ENCODE measurements at regions not wholly inside any gene's neighbourhood (a gene's known extent, or its start where the extent isn't known, plus 50 kb on each side); places are given as distances from the start of the nearest gene placed in this dataset.

GRCh38 chr2:129719335-129719734 lies 260.1 kb upstream of the RAB6C start:
- Histone ChIP-seq H3K9me3 (ENCODE audit: control insufficient read depth in 2 of 2, insufficient read depth in 1 of 2, low read length in 1 of 2) (no peaks in the 10 kb centered on the region), H3K4me1 (ENCODE audit: control insufficient read depth in 2 of 2, insufficient read depth in 2 of 2, low read length in 2 of 2) (no peaks in the 10 kb centered on the region), H3K4me3 (ENCODE audit: low read length in 2 of 2) (no peak overlapping the region), H3K27me3 (ENCODE audit: control insufficient read depth in 2 of 2, insufficient read depth in 1 of 2, low read length in 1 of 2) (peaks cover 0 to 8% of the 10 kb centered on the region in 2 donors), H3K27ac (ENCODE audit: low read depth in 1 of 2, low read length in 1 of 2) (no peak overlapping the region), H3K36me3 (ENCODE audit: control insufficient read depth in 2 of 2, insufficient read depth in 2 of 2, low read length in 1 of 2) (no peaks in the 10 kb centered on the region)
- WGBS = 92% methylated on average over 3 of the region's 3 CpGs
- DNase-seq (ENCODE audit: low read depth in 6 of 9, low spot score in 9 of 9) = no peak

- no peaks in the 10 kb centered on the region for H3K9me3 ChIP-seq (ENCODE audit: control insufficient read depth in 2 of 2, insufficient read depth in 1 of 2, low read length in 1 of 2)
- H3K4me1 ChIP-seq (ENCODE audit: control insufficient read depth in 2 of 2, insufficient read depth in 2 of 2, low read length in 2 of 2) = no peaks in the 10 kb centered on the region
- H3K36me3 ChIP-seq (ENCODE audit: control insufficient read depth in 2 of 2, insufficient read depth in 2 of 2, low read length in 1 of 2) = no peaks in the 10 kb centered on the region
- DNase-seq (ENCODE audit: low read depth in 6 of 9, low spot score in 9 of 9) = no peak
- H3K4me3 ChIP-seq (ENCODE audit: low read length in 2 of 2) = no peak overlapping the region
- 97% methylated on average over 6 of the region's 6 CpGs for WGBS
- no peak overlapping the region for H3K27ac ChIP-seq (ENCODE audit: low read depth in 1 of 2, low read length in 1 of 2)
- peaks cover 0 to 8% of the 10 kb centered on the region in 2 donors for H3K27me3 ChIP-seq (ENCODE audit: control insufficient read depth in 2 of 2, insufficient read depth in 1 of 2, low read length in 1 of 2)
These were observed 259.1 kb upstream of the RAB6C start for GRCh38 chr2:129720360-129720759.

- no peaks in the 10 kb centered on the region for H3K36me3 ChIP-seq (ENCODE audit: control insufficient read depth in 2 of 2, insufficient read depth in 2 of 2, low read length in 1 of 2)
- no peaks in the 10 kb centered on the region for H3K9me3 ChIP-seq (ENCODE audit: control insufficient read depth in 2 of 2, insufficient read depth in 1 of 2, low read length in 1 of 2)
- H3K4me1 ChIP-seq (ENCODE audit: control insufficient read depth in 2 of 2, insufficient read depth in 2 of 2, low read length in 2 of 2) = no peaks in the 10 kb centered on the region
- no peak overlapping the region for H3K4me3 ChIP-seq (ENCODE audit: low read length in 2 of 2)
- H3K27ac ChIP-seq (ENCODE audit: low read depth in 1 of 2, low read length in 1 of 2) = no peak overlapping the region
- DNase-seq (ENCODE audit: low read depth in 6 of 9, low spot score in 9 of 9) = no peak
- 92% methylated on average over 6 of the region's 6 CpGs for WGBS
- peaks cover 0 to 8% of the 10 kb centered on the region in 2 donors for H3K27me3 ChIP-seq (ENCODE audit: control insufficient read depth in 2 of 2, insufficient read depth in 1 of 2, low read length in 1 of 2)
These were observed 258.7 kb upstream of the RAB6C start for GRCh38 chr2:129720761-129721160.

- Histone ChIP-seq H3K27ac (ENCODE audit: low read depth in 1 of 2, low read length in 1 of 2) (no peak overlapping the region), H3K9me3 (ENCODE audit: control insufficient read depth in 2 of 2, insufficient read depth in 1 of 2, low read length in 1 of 2) (no peaks in the 10 kb centered on the region), H3K27me3 (ENCODE audit: control insufficient read depth in 2 of 2, insufficient read depth in 1 of 2, low read length in 1 of 2) (peaks cover 0 to 8% of the 10 kb centered on the region in 2 donors), H3K4me3 (ENCODE audit: low read length in 2 of 2) (no peak overlapping the region), H3K36me3 (ENCODE audit: control insufficient read depth in 2 of 2, insufficient read depth in 2 of 2, low read length in 1 of 2) (no peaks in the 10 kb centered on the region), H3K4me1 (ENCODE audit: control insufficient read depth in 2 of 2, insufficient read depth in 2 of 2, low read length in 2 of 2) (no peaks in the 10 kb centered on the region)
- 74% methylated on average over 3 of the region's 3 CpGs for WGBS
- no peak for DNase-seq (ENCODE audit: low read depth in 6 of 9, low spot score in 9 of 9)
These were observed 258.2 kb upstream of the RAB6C start for GRCh38 chr2:129721236-129721635.

GRCh38 chr2:129721846-129722245 lies 257.6 kb upstream of the RAB6C start:
- 36% methylated on average over 15 of the region's 15 CpGs for WGBS
- no peak overlapping the region for H3K4me3 ChIP-seq (ENCODE audit: low read length in 2 of 2)
- peaks cover 0 to 8% of the 10 kb centered on the region in 2 donors for H3K27me3 ChIP-seq (ENCODE audit: control insufficient read depth in 2 of 2, insufficient read depth in 1 of 2, low read length in 1 of 2)
- H3K36me3 ChIP-seq (ENCODE audit: control insufficient read depth in 2 of 2, insufficient read depth in 2 of 2, low read length in 1 of 2) = no peaks in the 10 kb centered on the region
- H3K4me1 ChIP-seq (ENCODE audit: control insufficient read depth in 2 of 2, insufficient read depth in 2 of 2, low read length in 2 of 2) = no peaks in the 10 kb centered on the region
- no peak overlapping the region for H3K27ac ChIP-seq (ENCODE audit: low read depth in 1 of 2, low read length in 1 of 2)
- no peaks in the 10 kb centered on the region for H3K9me3 ChIP-seq (ENCODE audit: control insufficient read depth in 2 of 2, insufficient read depth in 1 of 2, low read length in 1 of 2)
- DNase-seq (ENCODE audit: low read depth in 6 of 9, low spot score in 9 of 9) = no peak

GRCh38 chr2:129722306-129723019 lies 257.0 kb upstream of the RAB6C start:
- no peak for DNase-seq (ENCODE audit: low read depth in 6 of 9, low spot score in 9 of 9)

GRCh38 chr2:129723277-129724020 lies 256.0 kb upstream of the RAB6C start:
- no peak overlapping the region for H3K4me3 ChIP-seq (ENCODE audit: low read length in 2 of 2)
- no peak overlapping the region for H3K27ac ChIP-seq (ENCODE audit: low read depth in 1 of 2, low read length in 1 of 2)
- no peaks in the 10 kb centered on the region for H3K4me1 ChIP-seq (ENCODE audit: control insufficient read depth in 2 of 2, insufficient read depth in 2 of 2, low read length in 2 of 2)
- no peak for DNase-seq (ENCODE audit: low read depth in 6 of 9, low spot score in 9 of 9)
- no peaks in the 10 kb centered on the region for H3K9me3 ChIP-seq (ENCODE audit: control insufficient read depth in 2 of 2, insufficient read depth in 1 of 2, low read length in 1 of 2)
- peaks cover 0 to 8% of the 10 kb centered on the region in 2 donors for H3K27me3 ChIP-seq (ENCODE audit: control insufficient read depth in 2 of 2, insufficient read depth in 1 of 2, low read length in 1 of 2)
- 95% methylated on average over 13 of the region's 13 CpGs for WGBS
- no peaks in the 10 kb centered on the region for H3K36me3 ChIP-seq (ENCODE audit: control insufficient read depth in 2 of 2, insufficient read depth in 2 of 2, low read length in 1 of 2)

More at GRCh38 chr2:129722306-129723019, 257.0 kb upstream of the RAB6C start:
- peaks cover 0 to 8% of the 10 kb centered on the region in 2 donors for H3K27me3 ChIP-seq (ENCODE audit: control insufficient read depth in 2 of 2, insufficient read depth in 1 of 2, low read length in 1 of 2)
- no peak overlapping the region for H3K4me3 ChIP-seq (ENCODE audit: low read length in 2 of 2)
- no peaks in the 10 kb centered on the region for H3K9me3 ChIP-seq (ENCODE audit: control insufficient read depth in 2 of 2, insufficient read depth in 1 of 2, low read length in 1 of 2)
- 94% methylated on average over 20 of the region's 20 CpGs for WGBS
- H3K36me3 ChIP-seq (ENCODE audit: control insufficient read depth in 2 of 2, insufficient read depth in 2 of 2, low read length in 1 of 2) = no peaks in the 10 kb centered on the region
- no peaks in the 10 kb centered on the region for H3K4me1 ChIP-seq (ENCODE audit: control insufficient read depth in 2 of 2, insufficient read depth in 2 of 2, low read length in 2 of 2)
- no peak overlapping the region for H3K27ac ChIP-seq (ENCODE audit: low read depth in 1 of 2, low read length in 1 of 2)

- no peak for DNase-seq (ENCODE audit: low read depth in 6 of 9, low spot score in 9 of 9)
- WGBS = 95% methylated on average over 10 of the region's 10 CpGs
- no peak overlapping the region for H3K27ac ChIP-seq (ENCODE audit: low read depth in 1 of 2, low read length in 1 of 2)
- peaks cover 0 to 8% of the 10 kb centered on the region in 2 donors for H3K27me3 ChIP-seq (ENCODE audit: control insufficient read depth in 2 of 2, insufficient read depth in 1 of 2, low read length in 1 of 2)
- no peaks in the 10 kb centered on the region for H3K36me3 ChIP-seq (ENCODE audit: control insufficient read depth in 2 of 2, insufficient read depth in 2 of 2, low read length in 1 of 2)
- H3K4me1 ChIP-seq (ENCODE audit: control insufficient read depth in 2 of 2, insufficient read depth in 2 of 2, low read length in 2 of 2) = no peaks in the 10 kb centered on the region
- H3K4me3 ChIP-seq (ENCODE audit: low read length in 2 of 2) = no peak overlapping the region
- H3K9me3 ChIP-seq (ENCODE audit: control insufficient read depth in 2 of 2, insufficient read depth in 1 of 2, low read length in 1 of 2) = no peaks in the 10 kb centered on the region
These were observed 255.3 kb upstream of the RAB6C start for GRCh38 chr2:129724021-129724757.

- no peak overlapping the region for H3K27ac ChIP-seq (ENCODE audit: low read depth in 1 of 2, low read length in 1 of 2)
- WGBS = 77% methylated on average over 5 of the region's 5 CpGs
- peaks cover 0 to 8% of the 10 kb centered on the region in 2 donors for H3K27me3 ChIP-seq (ENCODE audit: control insufficient read depth in 2 of 2, insufficient read depth in 1 of 2, low read length in 1 of 2)
- DNase-seq (ENCODE audit: low read depth in 6 of 9, low spot score in 9 of 9) = no peak
- no peaks in the 10 kb centered on the region for H3K36me3 ChIP-seq (ENCODE audit: control insufficient read depth in 2 of 2, insufficient read depth in 2 of 2, low read length in 1 of 2)
- no peaks in the 10 kb centered on the region for H3K4me1 ChIP-seq (ENCODE audit: control insufficient read depth in 2 of 2, insufficient read depth in 2 of 2, low read length in 2 of 2)
- no peak overlapping the region for H3K4me3 ChIP-seq (ENCODE audit: low read length in 2 of 2)
- H3K9me3 ChIP-seq (ENCODE audit: control insufficient read depth in 2 of 2, insufficient read depth in 1 of 2, low read length in 1 of 2) = no peaks in the 10 kb centered on the region
These were observed 253.2 kb upstream of the RAB6C start for GRCh38 chr2:129726216-129726615.

All from thymus (tissue), 11 donors.